HepG2 (cell line): ENCODE measurements at regions not wholly inside any gene's neighbourhood (a gene's known extent, or its start where the extent isn't known, plus 50 kb on each side); places are given as distances from the start of the nearest gene placed in this dataset.

Experiments used
- ATAC-seq: fragments of 200-7000 bp; cut with Tn5 transposase; 3 replicates; pipeline ENCODE4 v1.9.1; 2020; ENCODE audit warnings: mild to moderate bottlenecking, moderate library complexity
- BruUV-seq: library from RNA; stranded (reverse); fragments of 400-500 nt; replicated peaks from 2 replicates; lab custom pipeline; 2021; lab: Mats Ljungman, UMichigan
- CTCF ChIA-PET: fragments of 300-600 bp; formaldehyde crosslinking; extraction: SDS; loops from one replicate; lab custom pipeline; 2021; ENCODE audit warnings: low total read pairs, inconsistent platforms, low intra/inter-chr PET ratio; lab: Yijun Ruan, JAX
- POLR2A ChIA-PET: fragments of 350-600 bp; sonication (Branson Sonifier 250); formaldehyde crosslinking; loops from one replicate; lab custom pipeline; 2020; ENCODE audit warnings: antibody characterized with exemption, inconsistent platforms; lab: Yijun Ruan, JAX
- DNase-seq: peaks from one replicate; pipeline ENCODE4 v3.0.0-alpha.2; 2015; ENCODE audit warnings: low spot score
- FAIRE-seq: peaks from 3 replicates; lab custom pipeline; 2011; peaks lifted over from hg19 to GRCh38; lab: Jason Lieb, UNC
- H2AFZ ChIP-seq: one replicate; pipeline ENCODE4 v1.6.1; 2011; ENCODE audit warnings: low read length, inconsistent platforms
- H3K27ac ChIP-seq: fragments of 300-600 bp; 3 replicates; pipeline ENCODE4 v1.8.0; 2011; ENCODE audit warnings: mixed run types, mild to moderate bottlenecking, mixed read lengths, low read length, inconsistent platforms; ENCODE audit not compliant: insufficient read depth; ENCODE audit errors: extremely low read length
- H3K27me3 ChIP-seq, 2 experiments: fragments of 200-600 bp in 1 of 2; 2 replicates in 1 of 2; 3 replicates in 1 of 2; pipeline versions ENCODE4 v1.6.0 to v1.8.0; 2011; ENCODE audit warnings: low read length in 2 of 2, mild to moderate bottlenecking in 2 of 2, moderate library complexity in 2 of 2, inconsistent platforms in 1 of 2; ENCODE audit not compliant: insufficient read depth in 2 of 2, control insufficient read depth in 1 of 2
- H3K36me3 ChIP-seq, 2 experiments: fragments of 200-600 bp in 1 of 2; replicated peaks in 1 of 2; 2 replicates in 1 of 2; 3 replicates in 1 of 2; pipeline versions ENCODE4 v1.5.1 to v1.8.0; 2011; ENCODE audit warnings: low read length in 2 of 2, inconsistent platforms in 1 of 2; ENCODE audit not compliant: insufficient read depth in 2 of 2, control insufficient read depth in 1 of 2
- H3K4me1 ChIP-seq: 2 replicates; pipeline ENCODE4 v1.5.1; 2012; ENCODE audit warnings: low read length, inconsistent platforms; ENCODE audit not compliant: insufficient read depth
- H3K4me2 ChIP-seq: 2 replicates; pipeline ENCODE4 v1.6.0; 2011; ENCODE audit warnings: low read depth, low read length, inconsistent platforms
- H3K4me3 ChIP-seq, 3 experiments: fragments of 200-600 bp in 1 of 3; sonication (generic), shearing (Covaris generic) in 1 of 3; replicated peaks in 1 of 3; 2 replicates each; pipeline ENCODE4 v1.5.1; 2011 to 2016; ENCODE audit warnings: low read length in 3 of 3, inconsistent platforms in 2 of 3, low read depth in 2 of 3, mild to moderate bottlenecking in 2 of 3, control low read depth in 1 of 3, mixed read lengths in 1 of 3; ENCODE audit not compliant: insufficient read depth in 1 of 3
- H3K79me2 ChIP-seq: one replicate; pipeline ENCODE4 v1.6.1; 2011; ENCODE audit warnings: low read length, inconsistent platforms; ENCODE audit not compliant: insufficient read depth
- H3K9ac ChIP-seq: 2 replicates; pipeline ENCODE4 v1.6.0; 2011; ENCODE audit warnings: mild to moderate bottlenecking, low read depth, low read length, inconsistent platforms; ENCODE audit not compliant: insufficient read depth
- H3K9me3 ChIP-seq: 2 replicates; pipeline ENCODE4 v1.5.1; 2012; ENCODE audit warnings: mild to moderate bottlenecking, low read length
- H4K20me1 ChIP-seq: 2 replicates; pipeline ENCODE4 v1.6.0; 2011; ENCODE audit warnings: inconsistent platforms, mild to moderate bottlenecking, low read length, moderate library complexity; ENCODE audit not compliant: insufficient read depth
- AKNA ChIP-seq: sonication (generic); formaldehyde crosslinking; IDR thresholded peaks from 2 replicates; pipeline ENCODE4 v1.4.0; 2020; ENCODE audit warnings: missing genetic modification reagents, borderline replicate concordance
- ATF7 ChIP-seq, 2 experiments: fragments of 450-650 bp in 1 of 2; sonication (generic) in 1 of 2; formaldehyde crosslinking in 1 of 2; IDR thresholded peaks; 2 replicates each; pipeline versions ENCODE4 v1.4.0 to v1.6.1; 2016 to 2020; ENCODE audit warnings: antibody characterized with exemption in 1 of 2, mild to moderate bottlenecking in 1 of 2, missing genetic modification reagents in 1 of 2
- DNMT1 ChIP-seq: sonication (generic); formaldehyde crosslinking; IDR thresholded peaks from 2 replicates; pipeline ENCODE4 v1.5.1; 2020; ENCODE audit warnings: mild to moderate bottlenecking, missing genetic modification reagents
- HDAC2 ChIP-seq: sonication (generic); formaldehyde crosslinking; IDR thresholded peaks from 2 replicates; pipeline ENCODE4 v1.4.0; 2020; ENCODE audit warnings: missing genetic modification reagents
- MYC ChIP-seq: sonication (generic); formaldehyde crosslinking; IDR thresholded peaks from 2 replicates; pipeline ENCODE4 v1.9.0; 2021; ENCODE audit warnings: missing genetic modification reagents, borderline replicate concordance
- RARA ChIP-seq: IDR thresholded peaks from 2 replicates; pipeline ENCODE4 v1.6.1; 2016; ENCODE audit warnings: missing genetic modification reagents, missing compliant biosample characterization
- ZBTB25 ChIP-seq: IDR thresholded peaks from 2 replicates; pipeline ENCODE4 v1.6.1; 2018; ENCODE audit warnings: missing genetic modification reagents
- ZNF431 ChIP-seq: sonication (generic); formaldehyde crosslinking; IDR thresholded peaks from 2 replicates; pipeline ENCODE4 v1.9.0; 2022; ENCODE audit warnings: missing genetic modification reagents, low read depth, mild to moderate bottlenecking, borderline replicate concordance
- ZNF652 ChIP-seq: IDR thresholded peaks from 2 replicates; pipeline ENCODE4 v1.6.1; 2016; ENCODE audit warnings: low read depth, borderline replicate concordance
- ZNF749 ChIP-seq: sonication (generic); formaldehyde crosslinking; IDR thresholded peaks from 2 replicates; pipeline ENCODE4 v1.8.0; 2022; ENCODE audit warnings: mild to moderate bottlenecking, missing genetic modification reagents, moderate library complexity, borderline replicate concordance
- ZNF839 ChIP-seq: sonication (generic); formaldehyde crosslinking; IDR thresholded peaks from 2 replicates; pipeline ENCODE4 v1.4.0; 2020; ENCODE audit warnings: missing genetic modification reagents, mild to moderate bottlenecking, borderline replicate concordance
- WGBS: methylation state at CpG from one replicate; pipeline ENCODE4 v1.1.6; 2017; ENCODE audit warnings: low lambda C conversion rate; 5-methylcytosine and 5-hydroxymethylcytosine counted together
- in situ Hi-C: cut with HindIII; loops from 2 replicates; pipeline ENCODE4 v1.10.0; 2017; ENCODE audit warnings: low pct_unique_long_range_greater_than_20kb; ENCODE audit not compliant: extremely low pct_ligation_motif_present
- intact Hi-C: fragments of 100-400 bp; cut with micrococcal nuclease; formaldehyde crosslinking; loops from one replicate; pipeline ENCODE4 v1.10.0; 2022; ENCODE audit not compliant: unreplicated experiment
- TF ChIP-seq, protein P1 (sequence below): sonication (generic); formaldehyde crosslinking; conservative IDR thresholded peaks from 2 replicates; pipeline ENCODE4 v1.8.1; 2023; ENCODE audit warnings: missing genetic modification reagents
- TF ChIP-seq, protein P2 (sequence below): IDR thresholded peaks from 2 replicates; pipeline ENCODE4 v1.6.1; 2012; ENCODE audit warnings: low read depth, low read length, improper control_type of control experiment
- TF ChIP-seq, protein P3 (sequence below): sonication (generic); formaldehyde crosslinking; IDR thresholded peaks from 2 replicates; pipeline ENCODE4 v1.8.1; 2023; ENCODE audit warnings: mild to moderate bottlenecking, missing genetic modification reagents, borderline replicate concordance

- FAIRE-seq, result no peak
- H3K4me1 ChIP-seq, result no peaks in the 10 kb centered on the region
- 0% methylated on average over 2 of the region's 3 CpGs for WGBS
- H3K27ac ChIP-seq, result no peak overlapping the region
- H3K9ac ChIP-seq, result no peak overlapping the region
- H3K9me3 ChIP-seq, result no peaks in the 10 kb centered on the region
- no peak overlapping the region for H3K4me3 ChIP-seq
- H2AFZ ChIP-seq, result no peak overlapping the region
- POLR2A ChIA-PET, result no interaction called here
- CTCF ChIA-PET, result no interaction called here
- intact Hi-C loops, result no loop called here
- H3K27me3 ChIP-seq, result peaks cover 0 to 21% of the 10 kb centered on the region in 2 experiments; a peak in 2 of 5 replicates
- BruUV-seq, result no TSS peak
- no peaks in the 10 kb centered on the region for H3K36me3 ChIP-seq
- no peak for DNase-seq
- H3K79me2 ChIP-seq, result no peaks in the 10 kb centered on the region
- H4K20me1 ChIP-seq, result no peaks in the 10 kb centered on the region
- in situ Hi-C loops, result no loop called here
- no peak for ATAC-seq
- no peak overlapping the region for H3K4me2 ChIP-seq
- TF ChIP-seq, protein P1, sequence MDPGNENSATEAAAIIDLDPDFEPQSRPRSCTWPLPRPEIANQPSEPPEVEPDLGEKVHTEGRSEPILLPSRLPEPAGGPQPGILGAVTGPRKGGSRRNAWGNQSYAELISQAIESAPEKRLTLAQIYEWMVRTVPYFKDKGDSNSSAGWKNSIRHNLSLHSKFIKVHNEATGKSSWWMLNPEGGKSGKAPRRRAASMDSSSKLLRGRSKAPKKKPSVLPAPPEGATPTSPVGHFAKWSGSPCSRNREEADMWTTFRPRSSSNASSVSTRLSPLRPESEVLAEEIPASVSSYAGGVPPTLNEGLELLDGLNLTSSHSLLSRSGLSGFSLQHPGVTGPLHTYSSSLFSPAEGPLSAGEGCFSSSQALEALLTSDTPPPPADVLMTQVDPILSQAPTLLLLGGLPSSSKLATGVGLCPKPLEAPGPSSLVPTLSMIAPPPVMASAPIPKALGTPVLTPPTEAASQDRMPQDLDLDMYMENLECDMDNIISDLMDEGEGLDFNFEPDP, result no peak
- TF ChIP-seq, protein P2, sequence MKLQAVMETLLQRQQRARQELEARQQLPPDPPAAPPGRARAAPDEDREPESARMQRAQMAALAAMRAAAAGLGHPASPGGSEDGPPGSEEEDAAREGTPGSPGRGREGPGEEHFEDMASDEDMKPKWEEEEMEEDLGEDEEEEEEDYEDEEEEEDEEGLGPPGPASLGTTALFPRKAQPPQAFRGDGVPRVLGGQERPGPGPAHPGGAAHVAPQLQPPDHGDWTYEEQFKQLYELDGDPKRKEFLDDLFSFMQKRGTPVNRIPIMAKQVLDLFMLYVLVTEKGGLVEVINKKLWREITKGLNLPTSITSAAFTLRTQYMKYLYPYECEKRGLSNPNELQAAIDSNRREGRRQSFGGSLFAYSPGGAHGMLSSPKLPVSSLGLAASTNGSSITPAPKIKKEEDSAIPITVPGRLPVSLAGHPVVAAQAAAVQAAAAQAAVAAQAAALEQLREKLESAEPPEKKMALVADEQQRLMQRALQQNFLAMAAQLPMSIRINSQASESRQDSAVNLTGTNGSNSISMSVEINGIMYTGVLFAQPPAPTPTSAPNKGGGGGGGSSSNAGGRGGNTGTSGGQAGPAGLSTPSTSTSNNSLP, result no peak
- TF ChIP-seq RARA (CRISPR knock-in tag), result no peak
- TF ChIP-seq HDAC2 (CRISPR knock-in tag), result no peak
- no peak for TF ChIP-seq ATF7 (IDR thresholded peaks at IDR 0.05)
- no peak for TF ChIP-seq ATF7 (CRISPR knock-in tag; IDR thresholded peaks at IDR 0.05)
- TF ChIP-seq ZNF431 (CRISPR knock-in tag), result no peak
- TF ChIP-seq, protein P3, sequence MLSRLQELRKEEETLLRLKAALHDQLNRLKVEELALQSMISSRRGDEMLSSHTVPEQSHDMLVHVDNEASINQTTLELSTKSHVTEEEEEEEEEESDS (CRISPR knock-in tag), result no peak
- no peak for TF ChIP-seq DNMT1
- no peak for TF ChIP-seq AKNA (CRISPR knock-in tag)
- TF ChIP-seq ZNF652 (CRISPR knock-in tag), result no peak
- TF ChIP-seq ZBTB25 (CRISPR knock-in tag), result no peak
- no peak for TF ChIP-seq MYC (CRISPR knock-in tag)
- no peak for TF ChIP-seq ZNF839 (CRISPR knock-in tag)
- no peak for TF ChIP-seq ZNF749 (CRISPR knock-in tag)
These were observed 312.9 kb downstream of the MYCN start for GRCh38 chr2:16253291-16253690.
